ENCODE measurements at regions not wholly inside any gene's neighbourhood (a gene's known extent, or its start where the extent isn't known, plus 50 kb on each side); places are given as distances from the start of the nearest gene placed in this dataset.

DNA sequence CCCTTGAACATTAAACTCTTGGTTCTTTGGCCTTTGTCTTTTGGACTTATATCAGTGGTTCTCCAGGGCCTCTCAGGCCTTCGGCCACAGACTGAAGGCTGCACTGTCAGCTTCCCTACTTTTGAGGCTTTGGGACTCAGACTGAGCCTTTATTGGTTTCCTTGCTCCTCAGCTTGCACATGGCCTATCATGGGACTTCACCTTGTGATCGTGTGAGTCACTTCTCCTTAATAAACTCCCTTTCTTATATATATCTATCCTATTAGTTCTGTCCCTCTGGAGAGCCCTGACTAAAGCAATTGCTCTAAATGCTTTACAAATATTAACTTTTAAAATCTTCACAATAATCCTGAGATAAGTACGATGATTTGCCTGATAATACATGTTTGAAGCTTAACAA, 353.6 kb upstream of the TRIB2 start:
- H2AFZ ChIP-seq (ENCODE audit: low read depth, low read length) = no peak overlapping the region
- no peak overlapping the region for H3K4me3 ChIP-seq (ENCODE audit: low read length)
- H3K4me2 ChIP-seq (ENCODE audit: low read length) = no peak overlapping the region
- no peaks in the 10 kb centered on the region for H3K79me2 ChIP-seq (ENCODE audit: low read length)
- no peaks in the 10 kb centered on the region for H4K20me1 ChIP-seq (ENCODE audit: insufficient read depth, low read length)
- H3K36me3 ChIP-seq (replicated peaks; ENCODE audit: low read depth, low read length) = no peaks in the 10 kb centered on the region
- no peak overlapping the region for H3K9ac ChIP-seq (ENCODE audit: low read length)
- H3K9me3 ChIP-seq (ENCODE audit: insufficient read depth, low read length) = no peaks in the 10 kb centered on the region
- TF ChIP-seq, protein P1, sequence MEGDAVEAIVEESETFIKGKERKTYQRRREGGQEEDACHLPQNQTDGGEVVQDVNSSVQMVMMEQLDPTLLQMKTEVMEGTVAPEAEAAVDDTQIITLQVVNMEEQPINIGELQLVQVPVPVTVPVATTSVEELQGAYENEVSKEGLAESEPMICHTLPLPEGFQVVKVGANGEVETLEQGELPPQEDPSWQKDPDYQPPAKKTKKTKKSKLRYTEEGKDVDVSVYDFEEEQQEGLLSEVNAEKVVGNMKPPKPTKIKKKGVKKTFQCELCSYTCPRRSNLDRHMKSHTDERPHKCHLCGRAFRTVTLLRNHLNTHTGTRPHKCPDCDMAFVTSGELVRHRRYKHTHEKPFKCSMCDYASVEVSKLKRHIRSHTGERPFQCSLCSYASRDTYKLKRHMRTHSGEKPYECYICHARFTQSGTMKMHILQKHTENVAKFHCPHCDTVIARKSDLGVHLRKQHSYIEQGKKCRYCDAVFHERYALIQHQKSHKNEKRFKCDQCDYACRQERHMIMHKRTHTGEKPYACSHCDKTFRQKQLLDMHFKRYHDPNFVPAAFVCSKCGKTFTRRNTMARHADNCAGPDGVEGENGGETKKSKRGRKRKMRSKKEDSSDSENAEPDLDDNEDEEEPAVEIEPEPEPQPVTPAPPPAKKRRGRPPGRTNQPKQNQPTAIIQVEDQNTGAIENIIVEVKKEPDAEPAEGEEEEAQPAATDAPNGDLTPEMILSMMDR (IDR thresholded peaks at IDR 0.05; ENCODE audit: low read depth, low read length) = no peak
- no peak for TF ChIP-seq EZH2phosphoT487 (IDR thresholded peaks at IDR 0.05; ENCODE audit: low read depth)
- no peak overlapping the region for H3K27ac ChIP-seq (ENCODE audit: low read length)
- H3K4me1 ChIP-seq (ENCODE audit: low read length) = no peaks in the 10 kb centered on the region
- no peaks in the 10 kb centered on the region for H3K27me3 ChIP-seq (ENCODE audit: low read depth, low read length)

DNA sequence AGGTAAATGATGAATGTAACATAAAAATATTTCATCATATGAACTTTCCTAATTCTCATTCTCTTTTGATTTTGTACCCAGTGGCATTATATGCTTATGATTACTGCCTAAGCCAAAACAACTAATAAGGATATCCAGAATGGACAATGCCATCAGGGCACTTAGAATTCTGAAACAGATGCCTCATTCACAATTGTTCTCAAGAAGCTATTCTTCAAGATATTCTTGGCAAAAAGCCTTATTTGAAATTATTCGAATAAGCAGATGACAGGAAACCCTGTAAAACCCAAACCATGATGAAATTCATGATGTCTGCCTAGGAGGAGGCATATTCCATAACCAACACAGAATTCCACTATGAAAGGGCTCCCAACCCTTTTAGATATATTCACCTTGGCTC, 353.2 kb upstream of the TRIB2 start:
- Histone ChIP-seq H3K27me3 (ENCODE audit: low read depth, low read length) (no peaks in the 10 kb centered on the region), H3K79me2 (ENCODE audit: low read length) (no peaks in the 10 kb centered on the region), H3K36me3 (replicated peaks; ENCODE audit: low read depth, low read length) (no peaks in the 10 kb centered on the region), H2AFZ (ENCODE audit: low read depth, low read length) (no peak overlapping the region), H4K20me1 (ENCODE audit: insufficient read depth, low read length) (no peaks in the 10 kb centered on the region), H3K9ac (ENCODE audit: low read length) (no peak overlapping the region), H3K27ac (ENCODE audit: low read length) (no peak overlapping the region), H3K9me3 (ENCODE audit: insufficient read depth, low read length) (no peaks in the 10 kb centered on the region), H3K4me2 (ENCODE audit: low read length) (no peak overlapping the region), H3K4me1 (ENCODE audit: low read length) (no peaks in the 10 kb centered on the region), H3K4me3 (ENCODE audit: low read length) (no peak overlapping the region)
- TF ChIP-seq, protein P1 (IDR thresholded peaks at IDR 0.05; ENCODE audit: low read depth, low read length) = no peak
- no peak for TF ChIP-seq EZH2phosphoT487 (IDR thresholded peaks at IDR 0.05; ENCODE audit: low read depth)

DNA sequence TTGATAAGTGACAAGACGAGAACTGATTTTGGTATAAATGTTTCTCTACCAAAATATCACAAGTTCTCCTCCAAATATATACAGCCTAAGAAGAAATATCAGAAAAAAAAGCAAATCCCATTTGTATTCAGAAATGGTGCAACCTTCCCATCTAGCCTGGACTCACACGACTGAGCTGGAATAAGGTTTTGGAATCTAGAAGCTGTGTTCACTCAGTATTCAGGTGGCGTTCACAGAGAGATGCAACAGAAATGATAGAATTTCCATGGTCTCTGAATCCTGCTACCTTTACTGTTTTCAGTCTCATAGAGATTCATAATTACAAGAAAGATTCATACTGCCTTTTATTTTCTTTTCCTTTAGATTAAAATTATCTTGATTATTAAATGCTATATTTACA, 347.2 kb upstream of the TRIB2 start:
- no peak overlapping the region for H2AFZ ChIP-seq (ENCODE audit: low read depth, low read length)
- H4K20me1 ChIP-seq (ENCODE audit: insufficient read depth, low read length) = no peaks in the 10 kb centered on the region
- no peak overlapping the region for H3K4me2 ChIP-seq (ENCODE audit: low read length)
- no peaks in the 10 kb centered on the region for H3K4me1 ChIP-seq (ENCODE audit: low read length)
- no peak for TF ChIP-seq EZH2phosphoT487 (IDR thresholded peaks at IDR 0.05; ENCODE audit: low read depth)
- TF ChIP-seq, protein P1 (IDR thresholded peaks at IDR 0.05; ENCODE audit: low read depth, low read length) = no peak
- H3K36me3 ChIP-seq (replicated peaks; ENCODE audit: low read depth, low read length) = no peaks in the 10 kb centered on the region
- no peaks in the 10 kb centered on the region for H3K79me2 ChIP-seq (ENCODE audit: low read length)
- no peaks in the 10 kb centered on the region for H3K27me3 ChIP-seq (ENCODE audit: low read depth, low read length)
- no peak overlapping the region for H3K27ac ChIP-seq (ENCODE audit: low read length)
- no peaks in the 10 kb centered on the region for H3K9me3 ChIP-seq (ENCODE audit: insufficient read depth, low read length)
- no peak overlapping the region for H3K9ac ChIP-seq (ENCODE audit: low read length)
- no peak overlapping the region for H3K4me3 ChIP-seq (ENCODE audit: low read length)

DNA sequence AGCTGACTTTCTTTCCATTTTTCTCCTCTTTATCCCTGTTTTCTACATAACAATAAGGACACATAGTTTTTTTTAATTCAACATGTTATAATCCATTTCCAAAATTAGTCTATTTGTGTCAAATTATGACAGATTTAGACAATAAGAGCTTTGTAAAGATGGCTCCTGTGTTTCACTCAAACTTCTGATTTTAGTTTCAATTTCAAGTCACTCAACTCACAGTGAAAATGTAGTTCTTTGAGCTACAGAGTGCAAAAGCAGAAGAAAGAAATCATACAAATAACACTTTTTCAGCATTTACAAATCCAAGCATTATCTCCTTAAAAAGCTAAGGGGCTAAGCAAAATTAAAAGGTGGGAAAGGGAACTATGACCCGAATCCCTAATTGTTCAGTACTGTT, 340.7 kb upstream of the TRIB2 start:
- Histone ChIP-seq H3K9ac (ENCODE audit: low read length) (no peak overlapping the region), H3K4me2 (ENCODE audit: low read length) (no peak overlapping the region; the same call in 1 of the 2 replicates), H3K79me2 (ENCODE audit: low read length) (no peaks in the 10 kb centered on the region), H4K20me1 (ENCODE audit: insufficient read depth, low read length) (no peaks in the 10 kb centered on the region), H3K36me3 (replicated peaks; ENCODE audit: low read depth, low read length) (no peaks in the 10 kb centered on the region), H3K4me1 (ENCODE audit: low read length) (no peaks in the 10 kb centered on the region), H3K27me3 (ENCODE audit: low read depth, low read length) (no peaks in the 10 kb centered on the region), H2AFZ (ENCODE audit: low read depth, low read length) (no peak overlapping the region), H3K4me3 (ENCODE audit: low read length) (no peak overlapping the region), H3K9me3 (ENCODE audit: insufficient read depth, low read length) (no peaks in the 10 kb centered on the region), H3K27ac (ENCODE audit: low read length) (no peak overlapping the region)
- TF ChIP-seq, protein P1 (IDR thresholded peaks at IDR 0.05; ENCODE audit: low read depth, low read length) = no peak
- TF ChIP-seq EZH2phosphoT487 (IDR thresholded peaks at IDR 0.05; ENCODE audit: low read depth) = no peak
